ENCODE measurements at regions not wholly inside any gene's neighbourhood (a gene's known extent, or its start where the extent isn't known, plus 50 kb on each side); places are given as distances from the start of the nearest gene placed in this dataset.

DNA sequence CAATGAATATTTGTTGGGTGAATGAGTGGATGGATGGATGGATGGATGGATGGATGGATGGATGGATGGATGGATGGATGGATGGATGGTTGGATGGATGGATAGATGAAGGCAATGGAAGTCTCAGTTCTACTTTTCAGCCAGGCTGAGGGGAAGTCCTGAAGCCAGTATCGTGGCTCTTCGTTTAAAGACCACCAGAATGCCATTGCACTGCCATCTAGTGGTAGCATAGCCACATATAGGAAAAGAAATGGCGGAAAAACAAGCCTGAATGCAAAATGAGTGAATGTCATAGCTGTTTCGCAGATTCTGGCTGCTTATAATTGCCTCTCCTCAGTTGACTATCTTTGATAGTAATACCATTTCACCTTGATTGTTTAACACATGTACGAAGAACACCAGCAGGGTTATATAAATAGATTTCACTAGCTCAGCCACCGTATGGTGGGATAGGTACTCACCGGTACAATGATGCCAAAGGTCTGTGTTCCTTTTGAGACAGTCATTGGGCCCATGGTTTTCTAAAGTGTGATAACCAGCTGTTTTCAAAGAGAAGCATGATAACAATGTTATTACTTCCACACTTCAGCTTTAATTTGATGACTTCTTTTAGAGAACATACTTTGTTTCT, 62.3 kb upstream of the GREB1L start:
- DNase-seq (ENCODE audit: low read depth): peak; percentile 79
- H3K4me3 ChIP-seq (ENCODE audit: low read depth, low read length): no peak overlapping the region
- TF ChIP-seq, protein P1, sequence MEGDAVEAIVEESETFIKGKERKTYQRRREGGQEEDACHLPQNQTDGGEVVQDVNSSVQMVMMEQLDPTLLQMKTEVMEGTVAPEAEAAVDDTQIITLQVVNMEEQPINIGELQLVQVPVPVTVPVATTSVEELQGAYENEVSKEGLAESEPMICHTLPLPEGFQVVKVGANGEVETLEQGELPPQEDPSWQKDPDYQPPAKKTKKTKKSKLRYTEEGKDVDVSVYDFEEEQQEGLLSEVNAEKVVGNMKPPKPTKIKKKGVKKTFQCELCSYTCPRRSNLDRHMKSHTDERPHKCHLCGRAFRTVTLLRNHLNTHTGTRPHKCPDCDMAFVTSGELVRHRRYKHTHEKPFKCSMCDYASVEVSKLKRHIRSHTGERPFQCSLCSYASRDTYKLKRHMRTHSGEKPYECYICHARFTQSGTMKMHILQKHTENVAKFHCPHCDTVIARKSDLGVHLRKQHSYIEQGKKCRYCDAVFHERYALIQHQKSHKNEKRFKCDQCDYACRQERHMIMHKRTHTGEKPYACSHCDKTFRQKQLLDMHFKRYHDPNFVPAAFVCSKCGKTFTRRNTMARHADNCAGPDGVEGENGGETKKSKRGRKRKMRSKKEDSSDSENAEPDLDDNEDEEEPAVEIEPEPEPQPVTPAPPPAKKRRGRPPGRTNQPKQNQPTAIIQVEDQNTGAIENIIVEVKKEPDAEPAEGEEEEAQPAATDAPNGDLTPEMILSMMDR (IDR thresholded peaks at IDR 0.05; ENCODE audit: insufficient read depth, low read depth, low read length, missing control alignments): peak; percentile 78

DNA sequence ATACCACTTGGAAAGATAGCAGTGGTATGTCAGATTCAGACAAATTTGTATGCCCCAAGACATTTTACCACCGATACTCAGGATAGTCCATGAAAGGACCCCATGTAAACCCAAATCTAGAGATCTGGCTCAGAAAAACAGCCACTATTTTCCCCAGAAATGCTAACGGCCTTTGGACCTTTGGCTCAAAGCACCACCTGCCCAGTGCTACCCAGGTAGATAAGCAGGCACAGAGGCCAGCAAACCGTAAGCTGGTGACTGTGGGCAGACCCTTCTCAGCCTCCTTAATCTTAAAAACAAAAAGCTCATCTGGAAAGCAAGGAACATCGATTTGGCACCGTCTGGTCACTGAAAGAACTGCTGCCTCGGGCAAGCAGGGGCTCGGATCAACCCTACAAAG, 61.4 kb upstream of the GREB1L start:
- TF ChIP-seq, protein P1 (IDR thresholded peaks at IDR 0.05; ENCODE audit: insufficient read depth, low read depth, low read length, missing control alignments): no peak
- DNase-seq (ENCODE audit: low read depth): no peak
- no peak overlapping the region for H3K4me3 ChIP-seq (ENCODE audit: low read depth, low read length)

DNA sequence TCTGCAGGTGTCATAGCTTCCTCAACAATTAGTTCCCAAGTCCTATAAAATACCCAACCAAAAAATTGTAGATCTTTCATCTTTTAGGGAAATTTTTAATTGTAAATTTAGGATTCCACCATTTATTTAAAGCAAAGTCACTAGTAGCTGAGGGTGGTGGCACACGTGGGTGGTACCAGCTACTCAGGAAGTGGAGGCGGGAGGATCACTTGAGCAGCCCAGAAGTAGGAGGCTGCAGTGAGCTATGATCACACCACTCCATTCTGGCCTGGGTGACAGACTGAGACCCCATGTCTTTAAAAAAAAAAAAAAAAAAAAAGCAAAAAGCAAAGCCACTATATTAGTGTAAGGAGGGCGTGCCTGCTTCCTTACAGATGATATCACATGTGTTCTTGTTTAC, 60.3 kb upstream of the GREB1L start:
- no peak for DNase-seq (ENCODE audit: low read depth)
- TF ChIP-seq, protein P1 (IDR thresholded peaks at IDR 0.05; ENCODE audit: insufficient read depth, low read depth, low read length, missing control alignments): no peak
- no peak overlapping the region for H3K4me3 ChIP-seq (ENCODE audit: low read depth, low read length)

DNA sequence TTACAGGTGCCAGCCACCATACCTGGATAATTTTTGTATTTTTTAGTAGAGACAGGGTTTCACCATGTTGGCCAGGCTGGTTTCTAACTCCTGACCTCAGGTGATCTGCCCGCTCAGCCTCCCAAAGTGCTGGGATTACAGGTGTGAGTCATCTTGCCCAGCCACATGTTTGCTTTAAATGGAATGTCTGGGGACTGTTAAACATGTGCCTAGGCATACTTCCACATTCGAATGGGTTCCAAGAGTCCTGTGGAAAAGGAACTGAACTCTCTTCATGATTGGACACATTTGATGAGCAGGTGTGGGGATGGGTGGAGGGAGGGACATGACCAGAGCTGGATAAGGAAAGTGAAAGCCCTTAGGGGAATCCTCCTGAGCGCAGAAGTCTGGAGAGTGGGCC, 58.4 kb upstream of the GREB1L start:
- H3K4me3 ChIP-seq (ENCODE audit: low read depth, low read length): no peak overlapping the region
- TF ChIP-seq, protein P1 (IDR thresholded peaks at IDR 0.05; ENCODE audit: insufficient read depth, low read depth, low read length, missing control alignments): no peak
- DNase-seq (ENCODE audit: low read depth): peak; percentile 21

DNA sequence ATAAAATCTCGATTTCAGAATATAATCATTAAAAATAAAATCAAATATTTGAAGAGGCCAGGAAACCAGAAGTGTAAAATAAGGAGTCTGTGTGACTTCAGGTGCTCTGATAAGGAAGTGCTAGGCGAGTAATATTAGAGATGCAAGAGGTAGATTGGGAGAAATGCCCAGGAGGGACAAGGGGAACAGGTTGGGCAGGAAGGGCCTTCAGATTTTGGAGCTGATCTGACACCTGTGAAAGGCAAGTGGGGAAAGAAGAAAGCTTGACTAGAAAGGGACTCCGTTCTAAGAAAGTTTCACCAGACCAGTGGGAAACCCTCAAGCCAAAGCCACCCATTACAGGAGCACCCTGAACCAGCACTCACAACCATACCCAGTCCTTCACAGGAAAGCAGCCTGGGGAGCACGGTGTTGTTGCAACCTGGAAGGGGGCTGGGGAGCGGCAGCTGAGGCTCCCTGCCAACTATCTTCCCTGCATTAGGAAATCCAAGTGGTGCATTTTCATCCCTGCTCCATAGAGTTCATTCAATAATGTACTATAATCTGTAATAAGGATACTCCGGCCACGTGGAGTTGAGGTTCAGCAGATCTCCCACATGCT, 57.5 kb upstream of the GREB1L start:
- no peak for DNase-seq (ENCODE audit: low read depth)
- no peak overlapping the region for H3K4me3 ChIP-seq (ENCODE audit: low read depth, low read length)
- TF ChIP-seq, protein P1 (IDR thresholded peaks at IDR 0.05; ENCODE audit: insufficient read depth, low read depth, low read length, missing control alignments): no peak

DNA sequence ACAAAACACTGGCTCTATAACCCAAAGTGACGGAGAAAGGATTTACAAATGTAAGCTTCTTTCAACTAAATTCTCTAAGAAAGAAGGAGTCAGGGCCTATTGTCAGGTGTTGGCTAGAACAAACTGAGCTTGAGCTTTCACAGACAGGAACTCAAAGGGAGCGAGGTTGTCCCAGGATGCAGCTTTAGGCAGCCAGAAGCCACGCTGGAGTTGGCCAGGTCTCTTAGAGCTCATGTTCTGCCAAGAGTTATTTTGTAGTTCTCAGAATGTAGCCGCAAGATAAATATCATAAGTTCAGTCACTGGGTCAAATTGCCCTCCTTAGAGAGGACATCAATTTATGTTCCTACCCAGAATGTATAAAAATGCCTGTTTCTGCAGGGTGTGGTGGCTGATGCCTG, 54.1 kb upstream of the GREB1L start:
- DNase-seq (ENCODE audit: low read depth): no peak
- TF ChIP-seq, protein P1 (IDR thresholded peaks at IDR 0.05; ENCODE audit: insufficient read depth, low read depth, low read length, missing control alignments): no peak
- no peak overlapping the region for H3K4me3 ChIP-seq (ENCODE audit: low read depth, low read length)

All from GM12865 (cell line).